ENCODE measurements at regions not wholly inside any gene's neighbourhood (a gene's known extent, or its start where the extent isn't known, plus 50 kb on each side); places are given as distances from the start of the nearest gene placed in this dataset.

DNA sequence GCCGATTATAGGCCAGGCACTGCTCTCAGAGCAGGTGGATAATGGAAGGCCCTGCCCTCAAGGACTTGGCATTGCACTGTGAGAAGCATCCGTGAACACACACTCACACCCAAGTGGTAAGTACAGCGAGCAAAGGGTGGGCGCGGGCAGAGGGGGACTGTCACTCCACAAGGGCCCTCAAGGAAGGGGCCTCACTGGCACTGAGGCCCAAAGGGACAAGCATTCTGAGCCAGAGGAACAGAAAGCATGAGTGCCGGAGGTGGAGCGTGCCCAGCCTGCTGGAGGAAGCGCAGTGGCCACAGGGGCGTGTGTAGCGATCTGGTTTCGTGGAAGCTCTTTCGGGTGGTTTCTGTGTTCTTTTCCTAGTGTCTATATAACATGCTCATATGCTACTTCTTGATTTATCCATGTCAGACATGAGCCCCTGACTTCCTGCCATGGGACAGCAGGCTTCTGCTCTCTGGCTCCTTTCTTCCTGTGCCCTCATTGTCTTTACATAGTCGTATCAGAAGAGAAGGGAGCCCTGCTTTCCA is 132.7 kb upstream of the ASB18 start:
- POLR2A ChIA-PET = no interaction called here

More for the DNA sequence above, 132.7 kb upstream of the ASB18 start:
- ChIA-PET CTCF (no interaction called here), RAD21 (ENCODE audit: low non-redundant PET in 1 of 2, low total read pairs in 2 of 2, uncharacterized antibody in 2 of 2, unreplicated experiment in 2 of 2) (no interaction called here)
- intact Hi-C loops (cut with micrococcal nuclease) = no loop called here
- no peak for ATAC-seq
- H3K9me2 ChIP-seq (ENCODE audit: insufficient read depth) = no peaks in the 10 kb centered on the region
- H3K36me3 ChIP-seq (ENCODE audit: control insufficient read depth in 1 of 2, insufficient read depth in 2 of 2, low read length in 2 of 2) = no peaks in the 10 kb centered on the region
- TF ChIP-seq, protein P1, sequence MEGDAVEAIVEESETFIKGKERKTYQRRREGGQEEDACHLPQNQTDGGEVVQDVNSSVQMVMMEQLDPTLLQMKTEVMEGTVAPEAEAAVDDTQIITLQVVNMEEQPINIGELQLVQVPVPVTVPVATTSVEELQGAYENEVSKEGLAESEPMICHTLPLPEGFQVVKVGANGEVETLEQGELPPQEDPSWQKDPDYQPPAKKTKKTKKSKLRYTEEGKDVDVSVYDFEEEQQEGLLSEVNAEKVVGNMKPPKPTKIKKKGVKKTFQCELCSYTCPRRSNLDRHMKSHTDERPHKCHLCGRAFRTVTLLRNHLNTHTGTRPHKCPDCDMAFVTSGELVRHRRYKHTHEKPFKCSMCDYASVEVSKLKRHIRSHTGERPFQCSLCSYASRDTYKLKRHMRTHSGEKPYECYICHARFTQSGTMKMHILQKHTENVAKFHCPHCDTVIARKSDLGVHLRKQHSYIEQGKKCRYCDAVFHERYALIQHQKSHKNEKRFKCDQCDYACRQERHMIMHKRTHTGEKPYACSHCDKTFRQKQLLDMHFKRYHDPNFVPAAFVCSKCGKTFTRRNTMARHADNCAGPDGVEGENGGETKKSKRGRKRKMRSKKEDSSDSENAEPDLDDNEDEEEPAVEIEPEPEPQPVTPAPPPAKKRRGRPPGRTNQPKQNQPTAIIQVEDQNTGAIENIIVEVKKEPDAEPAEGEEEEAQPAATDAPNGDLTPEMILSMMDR (IDR thresholded peaks at IDR 0.05 in 2 of 3, conservative IDR thresholded peaks at IDR 0.05 in 1 of 3; ENCODE audit: borderline replicate concordance in 1 of 3, insufficient read depth in 1 of 3, low read depth in 2 of 3, low read length in 2 of 3) = no peak
- no peak for TF ChIP-seq EZH2phosphoT487 (IDR thresholded peaks at IDR 0.05; ENCODE audit: borderline replicate concordance)
- no peak for TF ChIP-seq JUND (IDR thresholded peaks at IDR 0.05)
- TF ChIP-seq SIN3A (IDR thresholded peaks at IDR 0.05; ENCODE audit: low read depth) = no peak
- TF ChIP-seq RAD21 (IDR thresholded peaks at IDR 0.05; ENCODE audit: low read depth) = no peak
- TF ChIP-seq YY1 (IDR thresholded peaks at IDR 0.05; ENCODE audit: extremely low read depth, insufficient replicate concordance, low read depth, low read length) = no peak
- no peak for TF ChIP-seq TCF7L2 (IDR thresholded peaks at IDR 0.05; ENCODE audit: borderline replicate concordance, extremely low read depth, insufficient read depth, insufficient read length)
- TF ChIP-seq CBX3 (IDR thresholded peaks at IDR 0.05; ENCODE audit: low read depth) = no peak
- TF ChIP-seq, protein P2, sequence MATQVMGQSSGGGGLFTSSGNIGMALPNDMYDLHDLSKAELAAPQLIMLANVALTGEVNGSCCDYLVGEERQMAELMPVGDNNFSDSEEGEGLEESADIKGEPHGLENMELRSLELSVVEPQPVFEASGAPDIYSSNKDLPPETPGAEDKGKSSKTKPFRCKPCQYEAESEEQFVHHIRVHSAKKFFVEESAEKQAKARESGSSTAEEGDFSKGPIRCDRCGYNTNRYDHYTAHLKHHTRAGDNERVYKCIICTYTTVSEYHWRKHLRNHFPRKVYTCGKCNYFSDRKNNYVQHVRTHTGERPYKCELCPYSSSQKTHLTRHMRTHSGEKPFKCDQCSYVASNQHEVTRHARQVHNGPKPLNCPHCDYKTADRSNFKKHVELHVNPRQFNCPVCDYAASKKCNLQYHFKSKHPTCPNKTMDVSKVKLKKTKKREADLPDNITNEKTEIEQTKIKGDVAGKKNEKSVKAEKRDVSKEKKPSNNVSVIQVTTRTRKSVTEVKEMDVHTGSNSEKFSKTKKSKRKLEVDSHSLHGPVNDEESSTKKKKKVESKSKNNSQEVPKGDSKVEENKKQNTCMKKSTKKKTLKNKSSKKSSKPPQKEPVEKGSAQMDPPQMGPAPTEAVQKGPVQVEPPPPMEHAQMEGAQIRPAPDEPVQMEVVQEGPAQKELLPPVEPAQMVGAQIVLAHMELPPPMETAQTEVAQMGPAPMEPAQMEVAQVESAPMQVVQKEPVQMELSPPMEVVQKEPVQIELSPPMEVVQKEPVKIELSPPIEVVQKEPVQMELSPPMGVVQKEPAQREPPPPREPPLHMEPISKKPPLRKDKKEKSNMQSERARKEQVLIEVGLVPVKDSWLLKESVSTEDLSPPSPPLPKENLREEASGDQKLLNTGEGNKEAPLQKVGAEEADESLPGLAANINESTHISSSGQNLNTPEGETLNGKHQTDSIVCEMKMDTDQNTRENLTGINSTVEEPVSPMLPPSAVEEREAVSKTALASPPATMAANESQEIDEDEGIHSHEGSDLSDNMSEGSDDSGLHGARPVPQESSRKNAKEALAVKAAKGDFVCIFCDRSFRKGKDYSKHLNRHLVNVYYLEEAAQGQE (IDR thresholded peaks at IDR 0.05; ENCODE audit: low read depth) = no peak
- no peak for TF ChIP-seq SRF (IDR thresholded peaks at IDR 0.05; ENCODE audit: low read depth)
- no peak for TF ChIP-seq CEBPB (IDR thresholded peaks at IDR 0.05; ENCODE audit: low read depth)
- H3K4me2 ChIP-seq (ENCODE audit: low read length) = no peak overlapping the region
- H4K20me1 ChIP-seq (ENCODE audit: insufficient read depth) = no peaks in the 10 kb centered on the region
- DNase-seq (ENCODE audit: low read depth, low spot score) = no peak
- no TSS peak for BruUV-seq (replicated peaks)
- no peak overlapping the region for H2AFZ ChIP-seq (ENCODE audit: low read depth, low read length, poor library complexity, severe bottlenecking)
- H3K27ac ChIP-seq (ENCODE audit: low read depth, low read length) = no peak overlapping the region
- no peaks in the 10 kb centered on the region for H3K27me3 ChIP-seq (ENCODE audit: insufficient read depth, low read length)
- H3K4me1 ChIP-seq (ENCODE audit: control insufficient read depth in 1 of 2, insufficient read depth in 2 of 2, low read length in 2 of 2) = no peaks in the 10 kb centered on the region
- no peak overlapping the region for H3K9ac ChIP-seq (ENCODE audit: low read length)
- H3K4me3 ChIP-seq (replicated peaks in 1 of 2; ENCODE audit: low read depth in 1 of 2, low read length in 2 of 2) = no peak overlapping the region
- no peaks in the 10 kb centered on the region for H3K9me3 ChIP-seq (ENCODE audit: control insufficient read depth in 1 of 2, insufficient read depth in 1 of 2, low read depth in 1 of 2, low read length in 2 of 2)
- H3K79me2 ChIP-seq (ENCODE audit: insufficient read depth, low read length) = no peaks in the 10 kb centered on the region
